B cell (primary cell): ENCODE measurements at regions not wholly inside any gene's neighbourhood (a gene's known extent, or its start where the extent isn't known, plus 50 kb on each side); places are given as distances from the start of the nearest gene placed in this dataset.

Experiments
- ATAC-seq: fragments of 200-7000 bp; cut with Tn5 transposase; one replicate; pipeline ENCODE4 v1.10.0; 2021; ENCODE audit warnings: low read depth, mild to moderate bottlenecking, moderate number of reproducible peaks, moderate library complexity
- CTCF ChIA-PET: fragments of 350-600 bp; sonication (Branson Sonifier 250); formaldehyde crosslinking; loops from one replicate; lab custom pipeline; 2021; ENCODE audit warnings: antibody characterized with exemption, inconsistent platforms; lab: Charles Lee
- POLR2A ChIA-PET: fragments of 350-600 bp; sonication (Branson Sonifier 250); formaldehyde crosslinking; loops from one replicate; lab custom pipeline; 2021; ENCODE audit warnings: antibody characterized with exemption; lab: Charles Lee
- DNase-seq: peaks from one replicate; pipeline ENCODE4 v3.0.0; 2013
- H2AFZ ChIP-seq: 2 replicates; pipeline ENCODE4 v1.6.1; 2012; ENCODE audit warnings: mild to moderate bottlenecking, low read depth, low read length; ENCODE audit not compliant: insufficient read depth, poor library complexity, severe bottlenecking
- H3K27ac ChIP-seq, 2 donors: 1 replicate in 1 of 2; 2 replicates in 1 of 2; pipeline ENCODE4 v1.5.1; 2012 to 2013; ENCODE audit warnings: low read length in 2 of 2, mild to moderate bottlenecking in 2 of 2, moderate library complexity in 1 of 2
- H3K27me3 ChIP-seq, 4 experiments: fragments of 200-600 bp in 1 of 4; sonication (generic) in 1 of 4; replicated peaks in 1 of 4; 1 replicate in 2 of 4; 2 replicates in 2 of 4; pipeline versions ENCODE4 v1.6.1 to v1.7.0; 2013 to 2016; ENCODE audit warnings: low read length in 3 of 4, mild to moderate bottlenecking in 2 of 4, mixed read lengths in 1 of 4, moderate library complexity in 1 of 4; ENCODE audit not compliant: insufficient read depth in 4 of 4, control insufficient read depth in 3 of 4; ENCODE audit errors: control extremely low read depth in 1 of 4
- H3K36me3 ChIP-seq, 2 experiments: replicated peaks in 1 of 2; 1 replicate in 1 of 2; 2 replicates in 1 of 2; pipeline versions ENCODE4 v1.6.1 to v1.7.1; 2013; ENCODE audit warnings: low read length in 1 of 2; ENCODE audit not compliant: insufficient read depth in 2 of 2, control insufficient read depth in 1 of 2; ENCODE audit errors: control extremely low read depth in 1 of 2, extremely low read depth in 1 of 2
- H3K4me1 ChIP-seq, 2 donors: fragments of 200-600 bp in 1 of 2; sonication (generic) in 1 of 2; 1 replicate in 1 of 2; 2 replicates in 1 of 2; pipeline versions ENCODE4 v1.5.1 to v1.6.1; 2013 to 2017; ENCODE audit warnings: low read length in 2 of 2; ENCODE audit not compliant: control insufficient read depth in 2 of 2, insufficient read depth in 2 of 2
- H3K4me2 ChIP-seq: replicated peaks from 2 replicates; pipeline ENCODE3; 2012; ENCODE audit warnings: mild to moderate bottlenecking, low read depth, low read length; ENCODE audit not compliant: poor library complexity, severe bottlenecking
- H3K4me3 ChIP-seq, 5 experiments: fragments of 200-600 bp in 1 of 5; sonication (generic) in 1 of 5; 1 replicate in 3 of 5; 2 replicates in 2 of 5; pipeline versions ENCODE4 v1.5.1 to v1.7.0; 2011 to 2016; ENCODE audit warnings: low read length in 4 of 5, mild to moderate bottlenecking in 4 of 5, low read depth in 2 of 5, control low read depth in 1 of 5, moderate library complexity in 1 of 5; ENCODE audit not compliant: insufficient read depth in 1 of 5; ENCODE audit errors: control extremely low read depth in 1 of 5, extremely low read depth in 1 of 5
- H3K79me2 ChIP-seq: fragments of 200-600 bp; sonication (generic); one replicate; pipeline ENCODE4 v1.6.0; 2016; ENCODE audit warnings: low read length; ENCODE audit not compliant: control insufficient read depth, insufficient read depth
- H3K9ac ChIP-seq: fragments of 200-600 bp; sonication (generic); 2 replicates; pipeline ENCODE4 v1.6.1; 2017; ENCODE audit warnings: mild to moderate bottlenecking, low read length, moderate library complexity
- H3K9me3 ChIP-seq, 3 donors: one replicate each; pipeline versions ENCODE4 v1.6.1 to v1.7.1; 2013; ENCODE audit warnings: low read length in 2 of 3; ENCODE audit not compliant: control insufficient read depth in 2 of 3, insufficient read depth in 1 of 3; ENCODE audit errors: control extremely low read depth in 1 of 3
- H4K20me1 ChIP-seq: 2 replicates; pipeline ENCODE4 v1.6.0; 2012; ENCODE audit warnings: mild to moderate bottlenecking, low read length; ENCODE audit not compliant: insufficient read depth, control insufficient read depth, poor library complexity, severe bottlenecking
- H3K27ac Mint-ChIP-seq: one replicate; pipeline ENCODE4 v1.8.0; 2021; ENCODE audit warnings: mixed read lengths
- H3K27me3 Mint-ChIP-seq: one replicate; pipeline ENCODE4 v1.8.0; 2021; ENCODE audit warnings: mixed read lengths
- H3K4me1 Mint-ChIP-seq: one replicate; pipeline ENCODE4 v1.8.0; 2021; ENCODE audit warnings: mixed read lengths
- H3K4me3 Mint-ChIP-seq: one replicate; pipeline ENCODE4 v1.8.0; 2021; ENCODE audit warnings: mixed read lengths
- H3K9me3 Mint-ChIP-seq: one replicate; pipeline ENCODE4 v1.8.0; 2022; ENCODE audit warnings: mixed read lengths; ENCODE audit not compliant: insufficient read depth
- EZH2 ChIP-seq: IDR thresholded peaks from 2 replicates; pipeline ENCODE4 v1.6.1; 2012; ENCODE audit warnings: borderline replicate concordance, low read depth, mild to moderate bottlenecking, moderate library complexity, low read length; ENCODE audit not compliant: insufficient read depth, poor library complexity, severe bottlenecking
- WGBS: methylation state at CpG from one replicate; pipeline ENCODE4 v1.1.5; 2013; ENCODE audit warnings: missing lambda C conversion rate; ENCODE audit not compliant: insufficient coverage; 5-methylcytosine and 5-hydroxymethylcytosine counted together
- intact Hi-C: fragments of 100-400 bp; cut with micrococcal nuclease; formaldehyde crosslinking; loops from one replicate; pipeline ENCODE4 v1.10.0; 2022
- TF ChIP-seq, protein P1 (sequence below): fragments of 200-600 bp; IDR thresholded peaks from one replicate; pipeline ENCODE4 v1.8.0; 2022; ENCODE audit warnings: antibody characterized with exemption, mild to moderate bottlenecking

DNA sequence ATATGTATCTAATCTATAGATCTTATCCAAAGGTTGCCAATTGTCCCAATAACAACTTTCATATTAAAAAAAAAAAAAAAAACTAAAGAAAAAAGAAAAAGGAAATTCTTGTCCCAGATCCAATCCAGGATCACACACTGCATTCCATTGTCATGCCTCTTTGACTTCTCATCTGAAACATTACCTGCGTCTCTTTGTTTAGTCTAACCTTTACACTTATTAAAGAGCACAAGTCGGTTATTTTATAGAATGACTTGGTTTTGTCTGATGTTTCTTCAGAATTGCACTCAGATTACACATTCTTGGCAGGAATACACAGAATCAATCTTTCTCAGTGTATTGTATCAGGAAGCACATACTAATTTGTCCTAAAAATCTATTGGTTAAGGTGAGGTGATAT is 392.5 kb upstream of the KLHL29 start:
- Histone ChIP-seq H4K20me1 (no peaks in the 10 kb centered on the region), H3K36me3 (no peaks in the 10 kb centered on the region), H2AFZ (no peak overlapping the region), H3K9ac (no peak overlapping the region), H3K4me2 (no peak overlapping the region), H3K4me3 (no peak overlapping the region), H3K27ac (no peak overlapping the region), H3K9me3 (no peaks in the 10 kb centered on the region), H3K4me1 (no peaks in the 10 kb centered on the region), H3K79me2 (no peaks in the 10 kb centered on the region), H3K27me3 (no peaks in the 10 kb centered on the region)
- H3K27me3 Mint-ChIP-seq: no peaks in the 10 kb centered on the region
- CTCF ChIA-PET: no interaction called here
- no CpG with 5 or more reads among the region's 2 CpGs for WGBS
- POLR2A ChIA-PET: no interaction called here
- H3K27ac Mint-ChIP-seq: no peak overlapping the region
- H3K9me3 Mint-ChIP-seq: no peaks in the 10 kb centered on the region
- intact Hi-C loops: no loop called here
- H3K4me3 Mint-ChIP-seq: no peak overlapping the region
- ATAC-seq (no peak), DNase-seq (no peak)
- TF ChIP-seq EZH2: no peak
- TF ChIP-seq, protein P1, sequence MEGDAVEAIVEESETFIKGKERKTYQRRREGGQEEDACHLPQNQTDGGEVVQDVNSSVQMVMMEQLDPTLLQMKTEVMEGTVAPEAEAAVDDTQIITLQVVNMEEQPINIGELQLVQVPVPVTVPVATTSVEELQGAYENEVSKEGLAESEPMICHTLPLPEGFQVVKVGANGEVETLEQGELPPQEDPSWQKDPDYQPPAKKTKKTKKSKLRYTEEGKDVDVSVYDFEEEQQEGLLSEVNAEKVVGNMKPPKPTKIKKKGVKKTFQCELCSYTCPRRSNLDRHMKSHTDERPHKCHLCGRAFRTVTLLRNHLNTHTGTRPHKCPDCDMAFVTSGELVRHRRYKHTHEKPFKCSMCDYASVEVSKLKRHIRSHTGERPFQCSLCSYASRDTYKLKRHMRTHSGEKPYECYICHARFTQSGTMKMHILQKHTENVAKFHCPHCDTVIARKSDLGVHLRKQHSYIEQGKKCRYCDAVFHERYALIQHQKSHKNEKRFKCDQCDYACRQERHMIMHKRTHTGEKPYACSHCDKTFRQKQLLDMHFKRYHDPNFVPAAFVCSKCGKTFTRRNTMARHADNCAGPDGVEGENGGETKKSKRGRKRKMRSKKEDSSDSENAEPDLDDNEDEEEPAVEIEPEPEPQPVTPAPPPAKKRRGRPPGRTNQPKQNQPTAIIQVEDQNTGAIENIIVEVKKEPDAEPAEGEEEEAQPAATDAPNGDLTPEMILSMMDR: no peak
- H3K4me1 Mint-ChIP-seq: no peaks in the 10 kb centered on the region

DNA sequence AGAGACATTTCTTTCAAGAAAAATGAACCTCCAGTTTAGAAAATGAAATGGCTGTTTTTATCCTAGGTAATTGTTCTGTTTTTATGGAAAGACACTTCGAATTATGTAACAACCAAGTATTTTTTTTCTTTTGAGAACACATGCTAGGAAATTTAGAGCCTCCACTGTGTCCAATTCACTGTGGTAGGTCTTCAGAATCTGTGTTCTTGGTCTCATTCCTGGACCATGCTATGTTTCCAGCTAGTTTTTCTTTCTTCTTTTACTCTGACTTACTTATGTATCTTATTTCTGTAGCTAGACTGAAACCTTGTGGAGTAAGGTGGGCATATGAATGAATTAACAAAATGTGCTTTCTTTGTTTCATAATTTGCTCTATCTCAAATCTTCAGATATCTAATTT is 391.7 kb upstream of the KLHL29 start:
- Histone ChIP-seq H2AFZ (no peak overlapping the region), H3K4me2 (no peak overlapping the region), H3K27me3 (no peaks in the 10 kb centered on the region), H3K27ac (no peak overlapping the region), H4K20me1 (no peaks in the 10 kb centered on the region), H3K4me1 (no peaks in the 10 kb centered on the region), H3K9me3 (no peaks in the 10 kb centered on the region), H3K79me2 (no peaks in the 10 kb centered on the region), H3K4me3 (no peak overlapping the region), H3K9ac (no peak overlapping the region), H3K36me3 (no peaks in the 10 kb centered on the region)
- WGBS: no CpG with 5 or more reads among the region's 1 CpG
- no peak for TF ChIP-seq EZH2
- ATAC-seq (no peak), DNase-seq (no peak)
- intact Hi-C loops: no loop called here
- CTCF ChIA-PET: no interaction called here
- Mint-ChIP-seq H3K27ac (no peak overlapping the region), H3K9me3 (no peaks in the 10 kb centered on the region), H3K27me3 (no peaks in the 10 kb centered on the region), H3K4me3 (no peak overlapping the region), H3K4me1 (no peaks in the 10 kb centered on the region)
- POLR2A ChIA-PET: no interaction called here
